ENCODE measurements at regions not wholly inside any gene's neighbourhood (a gene's known extent, or its start where the extent isn't known, plus 50 kb on each side); places are given as distances from the start of the nearest gene placed in this dataset.

GRCh38 chr2:207216457-207216856, 50.7 kb upstream of the KLF7 start:
- TF ChIP-seq REST (IDR thresholded peaks at IDR 0.05; ENCODE audit: insufficient read depth in 1 of 2, low read depth in 2 of 2, low read length in 2 of 2) (no peak), FOXP2 (optimal IDR thresholded peaks at IDR 0.05; ENCODE audit: borderline replicate concordance, extremely low read depth, extremely low read length, insufficient read depth) (no peak), POLR2AphosphoS5 (IDR thresholded peaks at IDR 0.05; ENCODE audit: low read depth, low read length) (no peak), TAF1 (IDR thresholded peaks at IDR 0.05; ENCODE audit: borderline replicate concordance, insufficient read depth, low read length) (no peak), SIN3A (IDR thresholded peaks at IDR 0.05; ENCODE audit: borderline replicate concordance, insufficient read depth, low read length) (no peak)

GRCh38 chr2:207217442-207217841, 51.7 kb upstream of the KLF7 start:
- no peak for TF ChIP-seq TAF1 (IDR thresholded peaks at IDR 0.05; ENCODE audit: borderline replicate concordance, insufficient read depth, low read length)
- TF ChIP-seq REST (IDR thresholded peaks at IDR 0.05; ENCODE audit: insufficient read depth in 1 of 2, low read depth in 2 of 2, low read length in 2 of 2), result no peak
- no peak for TF ChIP-seq SIN3A (IDR thresholded peaks at IDR 0.05; ENCODE audit: borderline replicate concordance, insufficient read depth, low read length)
- TF ChIP-seq POLR2AphosphoS5 (IDR thresholded peaks at IDR 0.05; ENCODE audit: low read depth, low read length), result no peak
- no peak for TF ChIP-seq FOXP2 (optimal IDR thresholded peaks at IDR 0.05; ENCODE audit: borderline replicate concordance, extremely low read depth, extremely low read length, insufficient read depth)

GRCh38 chr2:207219081-207219630, 53.4 kb upstream of the KLF7 start:
- no peak for TF ChIP-seq TAF1 (IDR thresholded peaks at IDR 0.05; ENCODE audit: borderline replicate concordance, insufficient read depth, low read length)
- no peak for TF ChIP-seq SIN3A (IDR thresholded peaks at IDR 0.05; ENCODE audit: borderline replicate concordance, insufficient read depth, low read length)
- no peak for TF ChIP-seq FOXP2 (optimal IDR thresholded peaks at IDR 0.05; ENCODE audit: borderline replicate concordance, extremely low read depth, extremely low read length, insufficient read depth)
- no peak for TF ChIP-seq REST (IDR thresholded peaks at IDR 0.05; ENCODE audit: insufficient read depth in 1 of 2, low read depth in 2 of 2, low read length in 2 of 2)
- TF ChIP-seq POLR2AphosphoS5 (IDR thresholded peaks at IDR 0.05; ENCODE audit: low read depth, low read length), result no peak

GRCh38 chr2:207219676-207220501, 54.1 kb upstream of the KLF7 start:
- TF ChIP-seq SIN3A (IDR thresholded peaks at IDR 0.05; ENCODE audit: borderline replicate concordance, insufficient read depth, low read length) (no peak), TAF1 (IDR thresholded peaks at IDR 0.05; ENCODE audit: borderline replicate concordance, insufficient read depth, low read length) (no peak), REST (IDR thresholded peaks at IDR 0.05; ENCODE audit: insufficient read depth in 1 of 2, low read depth in 2 of 2, low read length in 2 of 2) (no peak)
